Thoracic aorta (tissue), 2 donors: ENCODE measurements at regions not wholly inside any gene's neighbourhood (a gene's known extent, or its start where the extent isn't known, plus 50 kb on each side); places are given as distances from the start of the nearest gene placed in this dataset.

Experiments
- ATAC-seq: fragments of 150-250 bp; one replicate; pipeline ENCODE4 v1.8.0; 2017; ENCODE audit warnings: low read depth; ENCODE audit not compliant: insufficient number of reproducible peaks, low FRiP score
- DNase-seq: peaks from one replicate; pipeline ENCODE4 v3.0.0-alpha.2; 2020; ENCODE audit warnings: low spot score
- H3K27ac ChIP-seq, 2 donors: fragments of 200-600 bp; sonication (generic); 1 replicate in 1 of 2; 2 replicates in 1 of 2; pipeline ENCODE4 v1.5.1; 2016; ENCODE audit warnings: mild to moderate bottlenecking in 2 of 2, moderate library complexity in 2 of 2
- H3K27me3 ChIP-seq: fragments of 200-600 bp; sonication (generic); replicated peaks from 2 replicates; pipeline ENCODE4 v1.6.0; 2016; ENCODE audit warnings: mild to moderate bottlenecking; ENCODE audit not compliant: insufficient read depth
- H3K36me3 ChIP-seq: fragments of 200-600 bp; sonication (generic); one replicate; pipeline ENCODE4 v1.5.1; 2016
- H3K4me1 ChIP-seq, 2 donors: fragments of 200-600 bp; sonication (generic); 1 replicate in 1 of 2; 2 replicates in 1 of 2; pipeline versions ENCODE4 v1.5.1 to v1.6.0; 2016; ENCODE audit warnings: low read depth in 2 of 2, mild to moderate bottlenecking in 1 of 2; ENCODE audit not compliant: control insufficient read depth in 1 of 2
- H3K4me3 ChIP-seq: fragments of 200-600 bp; sonication (generic); 2 replicates; pipeline ENCODE4 v1.5.1; 2016; ENCODE audit warnings: mild to moderate bottlenecking
- H3K9me3 ChIP-seq: fragments of 200-600 bp; sonication (generic); 2 replicates; pipeline ENCODE4 v1.5.1; 2016
- TF ChIP-seq, protein P1 (sequence below): fragments of 200-600 bp; sonication (generic); IDR thresholded peaks from one replicate; pipeline ENCODE4 v1.5.1; 2019; ENCODE audit warnings: antibody characterized with exemption

- Histone ChIP-seq H3K9me3 (no peaks in the 10 kb centered on the region), H3K27me3 (no peaks in the 10 kb centered on the region), H3K27ac (no peak overlapping the region), H3K4me3 (no peak overlapping the region), H3K4me1 (no peaks in the 10 kb centered on the region), H3K36me3 (no peaks in the 10 kb centered on the region)
- DNase-seq (no peak), ATAC-seq (no peak)
- TF ChIP-seq, protein P1, sequence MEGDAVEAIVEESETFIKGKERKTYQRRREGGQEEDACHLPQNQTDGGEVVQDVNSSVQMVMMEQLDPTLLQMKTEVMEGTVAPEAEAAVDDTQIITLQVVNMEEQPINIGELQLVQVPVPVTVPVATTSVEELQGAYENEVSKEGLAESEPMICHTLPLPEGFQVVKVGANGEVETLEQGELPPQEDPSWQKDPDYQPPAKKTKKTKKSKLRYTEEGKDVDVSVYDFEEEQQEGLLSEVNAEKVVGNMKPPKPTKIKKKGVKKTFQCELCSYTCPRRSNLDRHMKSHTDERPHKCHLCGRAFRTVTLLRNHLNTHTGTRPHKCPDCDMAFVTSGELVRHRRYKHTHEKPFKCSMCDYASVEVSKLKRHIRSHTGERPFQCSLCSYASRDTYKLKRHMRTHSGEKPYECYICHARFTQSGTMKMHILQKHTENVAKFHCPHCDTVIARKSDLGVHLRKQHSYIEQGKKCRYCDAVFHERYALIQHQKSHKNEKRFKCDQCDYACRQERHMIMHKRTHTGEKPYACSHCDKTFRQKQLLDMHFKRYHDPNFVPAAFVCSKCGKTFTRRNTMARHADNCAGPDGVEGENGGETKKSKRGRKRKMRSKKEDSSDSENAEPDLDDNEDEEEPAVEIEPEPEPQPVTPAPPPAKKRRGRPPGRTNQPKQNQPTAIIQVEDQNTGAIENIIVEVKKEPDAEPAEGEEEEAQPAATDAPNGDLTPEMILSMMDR, result no peak
These were observed 211.8 kb upstream of the C9orf72 start for GRCh38 chr9:27784847-27785713.

DNA sequence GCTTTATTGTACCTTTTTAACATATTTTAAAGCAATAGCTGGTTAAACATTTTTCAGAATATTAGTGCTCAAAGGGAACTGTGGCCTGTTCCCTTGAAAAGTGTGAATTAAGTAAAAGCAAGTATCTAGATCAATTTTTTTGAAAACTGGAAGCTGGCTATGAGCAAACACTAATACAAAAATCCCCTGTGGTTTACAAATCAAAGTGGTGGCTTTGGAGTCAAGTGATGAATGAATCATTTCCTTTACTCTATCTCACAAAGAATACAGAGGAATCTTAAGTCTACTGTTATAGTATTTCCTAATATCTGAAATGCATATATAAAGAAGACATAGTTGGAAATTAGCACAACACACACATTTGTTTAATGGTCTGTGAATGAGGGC is 212.4 kb upstream of the C9orf72 start:
- Histone ChIP-seq H3K36me3 (no peaks in the 10 kb centered on the region), H3K4me3 (no peak overlapping the region), H3K27ac (no peak overlapping the region), H3K27me3 (no peaks in the 10 kb centered on the region), H3K9me3 (no peaks in the 10 kb centered on the region), H3K4me1 (no peaks in the 10 kb centered on the region)
- DNase-seq, result no peak
- TF ChIP-seq, protein P1, result no peak
- ATAC-seq, result no peak

DNA sequence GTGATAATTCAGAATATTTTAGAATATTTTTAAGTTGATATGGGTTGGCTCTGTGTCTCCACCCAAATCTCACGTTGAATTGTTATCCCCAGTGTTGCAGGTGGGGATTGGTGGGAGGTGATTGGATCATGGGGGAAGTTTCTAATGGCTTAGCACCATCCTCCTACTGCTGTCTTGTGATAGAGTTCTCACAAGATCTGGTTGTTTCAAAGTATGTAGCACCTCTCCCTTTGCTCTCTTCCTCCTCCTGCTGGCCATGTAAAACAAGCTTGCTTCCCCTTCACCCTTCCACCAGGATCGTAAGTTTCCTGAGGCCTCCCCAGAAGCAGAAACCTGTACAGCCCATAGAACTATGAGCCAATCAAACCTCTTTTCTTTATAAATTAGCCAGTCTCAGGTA is 214.6 kb upstream of the C9orf72 start:
- Histone ChIP-seq H3K9me3 (no peaks in the 10 kb centered on the region), H3K4me3 (no peak overlapping the region), H3K27me3 (no peaks in the 10 kb centered on the region), H3K4me1 (no peaks in the 10 kb centered on the region), H3K36me3 (no peaks in the 10 kb centered on the region), H3K27ac (no peak overlapping the region)
- no peak for DNase-seq
- no peak for ATAC-seq
- TF ChIP-seq, protein P1, result no peak

GRCh38 chr9:27791311-27791710 is 218.0 kb upstream of the C9orf72 start:
- Histone ChIP-seq H3K27me3 (no peaks in the 10 kb centered on the region), H3K4me1 (no peaks in the 10 kb centered on the region), H3K27ac (no peak overlapping the region), H3K4me3 (no peak overlapping the region), H3K36me3 (no peaks in the 10 kb centered on the region), H3K9me3 (no peaks in the 10 kb centered on the region)
- TF ChIP-seq, protein P1, result no peak
- ATAC-seq, result no peak
- DNase-seq, result no peak

GRCh38 chr9:27792971-27793689 is 219.8 kb upstream of the C9orf72 start:
- H3K27ac ChIP-seq, result no peak overlapping the region
- no peaks in the 10 kb centered on the region for H3K27me3 ChIP-seq
- no peak for DNase-seq
- no peak for ATAC-seq
- no peaks in the 10 kb centered on the region for H3K4me1 ChIP-seq
- no peaks in the 10 kb centered on the region for H3K9me3 ChIP-seq
- TF ChIP-seq, protein P1, result no peak
- no peaks in the 10 kb centered on the region for H3K36me3 ChIP-seq
- H3K4me3 ChIP-seq, result no peak overlapping the region
